HG02943 (cell line): ENCODE measurements at regions not wholly inside any gene's neighbourhood (a gene's known extent, or its start where the extent isn't known, plus 50 kb on each side); places are given as distances from the start of the nearest gene placed in this dataset.

Experiments used
- ATAC-seq: cut with Tn5 transposase; IDR thresholded peaks from one replicate; pipeline ENCODE4 v1.9.1; 2021; ENCODE audit warnings: mild to moderate bottlenecking, low read depth, moderate library complexity; ENCODE audit not compliant: unreplicated experiment

DNA sequence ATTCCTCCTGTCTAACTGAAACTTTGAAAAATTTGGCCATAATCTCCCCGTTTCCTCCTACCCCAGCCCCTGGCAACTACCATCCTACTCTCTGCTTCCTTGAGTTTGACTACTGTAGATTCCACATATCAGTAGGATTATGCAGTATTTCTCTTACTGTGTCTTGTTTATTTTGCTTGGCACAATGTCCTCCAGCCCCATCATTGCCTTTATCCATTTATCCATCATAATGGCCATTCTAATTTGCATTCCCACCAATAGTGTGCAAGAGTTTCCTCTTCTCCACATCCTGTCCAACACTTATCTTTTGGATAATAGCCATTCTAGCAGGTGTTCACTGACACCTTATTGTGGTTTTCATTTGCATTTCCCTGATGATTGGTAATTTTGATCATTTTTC, 202.3 kb downstream of the THBS2 start:
- ATAC-seq: no peak

DNA sequence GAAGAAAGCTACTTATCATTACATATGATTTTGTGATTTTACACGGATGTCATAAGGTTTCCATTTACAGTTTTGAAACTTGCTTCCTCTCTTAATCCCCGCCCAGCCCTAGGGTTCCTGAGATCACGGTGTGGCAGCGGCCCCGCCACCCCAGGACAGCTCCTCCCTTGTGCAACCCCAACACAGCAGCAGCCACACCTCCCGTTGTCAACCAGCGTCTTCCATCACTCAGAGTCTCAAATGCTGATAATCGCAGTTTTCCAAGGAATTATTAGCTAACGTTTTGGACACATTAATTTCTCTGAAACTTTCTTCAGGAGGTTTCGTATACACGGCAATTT, 204.8 kb downstream of the THBS2 start:
- no peak for ATAC-seq

DNA sequence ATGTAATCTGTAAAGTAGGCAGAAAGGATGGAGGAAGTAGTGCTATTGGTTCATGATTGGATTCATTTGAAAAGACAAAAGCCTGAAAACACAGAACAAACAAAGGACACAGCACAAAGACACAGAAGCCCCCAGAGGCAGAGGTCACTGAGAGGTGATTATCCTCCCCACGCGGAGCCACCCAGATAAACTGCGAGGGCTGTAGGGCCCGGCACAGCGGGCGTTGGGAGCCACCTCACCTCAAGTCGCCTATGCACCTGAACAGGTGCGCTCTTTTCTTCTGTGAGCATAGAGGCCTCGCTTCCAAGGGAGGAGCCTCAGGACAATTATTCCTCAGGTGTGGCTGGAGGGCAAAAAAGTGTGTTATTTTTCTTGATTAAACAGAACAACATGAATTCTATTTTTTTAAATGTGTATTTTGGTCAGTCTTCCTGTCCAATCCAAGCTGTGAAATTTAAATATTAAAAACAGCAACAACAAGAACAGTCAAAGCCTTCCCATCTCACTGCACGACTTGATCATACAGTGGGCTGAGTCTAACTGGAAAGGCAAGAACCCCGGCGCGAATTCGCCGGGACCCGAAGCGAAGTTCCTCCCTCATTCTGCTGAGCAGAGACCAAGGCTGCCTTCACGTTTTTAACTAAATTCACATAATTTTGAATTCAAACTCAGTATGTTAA, 205.3 kb downstream of the THBS2 start:
- no peak for ATAC-seq

DNA sequence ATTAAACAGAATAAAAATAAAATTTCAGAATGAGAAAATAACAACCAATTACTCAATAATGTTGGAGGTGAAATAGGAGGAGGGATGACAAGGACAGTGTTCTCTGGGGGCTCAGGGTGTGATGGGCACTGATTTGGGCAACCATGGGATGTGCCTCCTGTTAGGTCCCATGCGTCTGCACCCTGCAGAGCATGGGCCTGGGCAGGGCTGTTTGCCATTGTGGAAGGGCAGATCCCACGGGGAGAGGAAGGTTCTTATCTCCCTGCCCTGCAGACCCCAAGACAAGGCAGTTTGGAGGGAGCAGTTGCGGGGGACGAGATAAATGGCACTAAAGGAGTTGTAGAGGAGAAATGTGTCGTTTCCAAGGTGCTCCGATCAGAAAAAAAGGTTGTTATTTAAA, 206.3 kb downstream of the THBS2 start:
- no peak for ATAC-seq

DNA sequence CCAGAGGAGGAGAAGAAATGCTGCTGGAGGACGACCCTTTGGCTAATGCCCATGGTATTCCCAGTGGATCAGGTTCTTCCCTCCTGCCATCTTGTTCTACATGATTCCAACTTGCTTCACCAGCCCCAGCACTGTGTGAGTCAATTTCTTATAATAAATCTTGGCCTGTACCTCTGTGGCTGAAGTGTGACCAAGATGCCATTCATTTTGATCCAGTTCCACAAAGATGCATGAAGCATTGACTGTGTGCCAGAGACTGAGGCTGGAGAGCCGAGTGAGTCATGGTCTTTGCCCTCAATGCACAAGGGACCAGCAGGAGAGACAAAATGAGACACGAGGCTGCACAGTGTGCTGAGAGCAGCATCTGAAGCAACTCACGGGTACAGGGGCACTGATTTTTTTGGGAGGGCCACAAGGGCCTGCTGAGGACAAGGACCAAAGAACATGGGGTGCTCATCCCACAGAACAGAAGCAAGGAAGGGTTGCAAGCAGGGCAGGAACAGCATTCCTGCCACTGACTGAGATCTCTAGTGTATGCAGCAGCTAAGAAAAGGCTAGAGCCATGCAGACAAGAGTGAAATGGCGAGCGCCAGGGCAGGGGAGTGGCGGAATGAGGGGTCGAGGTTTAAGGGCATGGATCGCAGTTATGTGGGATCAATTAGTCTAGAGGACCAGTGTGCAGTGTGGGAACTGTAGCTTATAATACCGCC, 207.0 kb downstream of the THBS2 start:
- no peak for ATAC-seq

DNA sequence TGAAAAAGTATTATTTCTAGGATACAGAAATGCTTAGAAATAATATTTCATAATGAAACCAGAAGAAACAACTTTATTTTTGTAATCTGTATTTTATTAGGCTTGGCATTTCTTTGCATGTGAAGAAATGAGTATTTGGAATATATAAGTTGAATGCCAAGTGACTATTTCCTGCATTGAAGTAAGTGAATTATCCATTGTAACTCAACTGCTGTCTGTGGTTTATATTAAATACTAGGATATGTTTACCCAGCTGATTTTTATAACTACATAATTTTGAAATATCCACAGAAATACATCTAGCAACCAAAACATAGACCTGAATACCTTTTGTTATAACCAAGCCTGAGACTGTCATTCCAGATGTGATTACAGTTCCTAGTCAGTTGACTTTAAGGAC, 207.6 kb downstream of the THBS2 start:
- no peak for ATAC-seq

DNA sequence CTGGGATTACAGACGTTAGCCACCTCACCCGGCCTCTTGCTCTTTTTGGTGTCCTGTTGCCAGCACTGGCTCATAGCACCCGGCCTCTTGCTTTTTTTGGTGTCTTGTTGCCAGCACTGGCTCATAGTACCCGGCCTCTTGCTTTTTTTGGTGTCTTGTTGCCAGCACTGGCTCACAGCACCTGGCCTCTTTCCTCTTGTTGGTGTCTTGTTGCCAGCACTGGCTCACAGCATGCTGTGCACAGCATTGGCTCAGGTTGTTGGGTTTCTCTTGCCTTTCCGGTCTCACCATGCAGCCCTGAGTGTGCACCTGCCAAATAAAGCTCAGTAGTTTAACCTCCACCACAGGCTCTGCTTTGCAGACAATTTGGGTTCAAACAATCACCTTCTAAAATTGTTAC, 208.2 kb downstream of the THBS2 start:
- no peak for ATAC-seq

DNA sequence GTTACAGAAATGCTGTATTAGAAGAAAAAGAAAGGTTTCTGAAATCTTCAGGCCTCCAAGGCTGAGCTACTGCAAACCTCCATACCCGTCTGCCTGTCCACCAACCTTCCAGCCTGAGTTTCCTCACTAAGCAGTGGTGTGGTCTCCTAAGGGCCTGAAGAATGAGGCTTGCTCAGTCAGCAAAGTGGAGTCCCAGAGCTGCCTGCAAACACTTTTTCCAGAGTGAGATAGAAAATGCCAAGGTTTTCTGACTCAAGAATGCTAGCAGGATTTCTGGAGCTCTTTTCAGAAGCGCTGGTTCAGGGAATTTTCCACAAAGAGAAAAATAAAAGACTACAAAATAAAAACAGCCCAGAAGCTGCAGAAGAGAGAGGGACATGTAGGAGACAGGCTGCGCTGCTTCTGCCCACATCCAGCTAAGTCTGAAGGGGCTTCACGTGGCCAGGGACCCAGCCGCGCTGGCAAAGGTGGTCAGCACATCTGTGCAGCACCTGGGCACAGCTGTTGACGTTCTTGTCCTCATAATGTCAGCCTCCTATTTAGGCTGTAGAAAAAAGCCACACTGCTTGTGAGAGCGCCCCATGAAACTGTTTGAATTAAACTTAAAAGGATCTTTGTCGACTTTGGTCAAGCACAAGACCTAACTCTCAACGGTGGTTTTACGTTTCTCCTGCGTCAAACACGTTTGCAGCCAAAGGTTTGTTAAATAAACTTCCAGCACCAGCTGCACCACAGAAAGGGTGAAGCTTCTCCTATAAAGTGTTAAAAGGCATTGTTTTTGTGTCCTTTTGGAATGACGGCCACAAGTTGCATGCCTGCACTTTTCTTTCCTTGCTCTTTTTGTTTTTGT, 209.0 kb downstream of the THBS2 start:
- no peak for ATAC-seq

DNA sequence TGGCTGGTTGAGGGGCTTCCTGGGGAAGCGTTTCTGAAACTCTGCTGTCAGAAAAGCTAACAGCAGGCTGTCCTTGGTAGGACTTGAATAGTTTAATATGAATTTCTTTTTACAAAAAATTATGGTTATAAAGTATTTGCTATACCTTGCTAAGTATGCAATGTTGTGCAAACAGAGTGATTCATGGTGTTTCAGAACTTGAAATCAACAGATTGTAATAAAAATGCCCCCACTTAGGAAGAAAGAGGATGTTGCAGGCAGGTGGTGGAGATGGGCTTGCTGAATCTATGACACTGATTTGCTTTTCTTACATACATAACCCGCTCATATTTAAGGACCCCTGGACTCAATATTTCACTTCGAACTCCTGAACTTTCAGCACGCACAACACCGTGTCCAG, 211.6 kb downstream of the THBS2 start:
- no peak for ATAC-seq

DNA sequence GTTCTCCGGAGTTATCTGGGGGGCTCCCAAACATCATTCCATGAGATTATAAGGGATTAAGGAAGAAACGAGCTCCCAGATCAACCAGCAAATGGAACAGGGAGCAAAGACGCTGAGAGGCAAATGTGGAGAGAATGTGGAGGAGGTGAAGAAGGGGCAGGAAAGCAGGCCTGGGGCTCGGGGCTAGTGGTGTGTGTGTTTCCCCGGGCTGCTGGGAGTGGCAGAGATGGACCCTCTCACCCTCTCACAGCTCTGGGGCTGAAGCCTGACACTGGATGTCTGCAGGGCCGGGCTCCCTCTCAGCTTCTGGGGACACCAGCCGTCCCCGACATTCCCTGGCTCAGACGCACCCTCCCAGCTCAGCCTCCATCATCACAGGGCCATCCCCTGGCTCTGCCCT, 212.6 kb downstream of the THBS2 start:
- ATAC-seq: no peak

DNA sequence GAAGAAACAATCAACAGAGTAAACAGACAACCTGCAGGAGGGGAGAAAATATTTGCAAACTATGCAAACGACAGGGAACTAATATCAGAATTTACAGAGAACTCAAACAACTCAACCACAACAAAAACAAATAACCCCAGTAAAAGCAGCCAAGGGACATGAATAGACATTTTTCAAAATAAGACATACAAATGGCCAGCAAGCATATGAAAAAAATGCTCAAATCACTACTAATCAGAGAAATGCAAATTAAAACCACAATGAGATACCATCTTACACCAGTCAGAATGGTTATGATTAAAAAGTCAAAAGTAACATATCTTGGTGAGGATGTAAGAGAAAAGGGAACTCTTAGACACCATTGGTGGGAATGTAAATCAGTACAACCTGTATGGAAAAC, 215.0 kb downstream of the THBS2 start:
- no peak for ATAC-seq

DNA sequence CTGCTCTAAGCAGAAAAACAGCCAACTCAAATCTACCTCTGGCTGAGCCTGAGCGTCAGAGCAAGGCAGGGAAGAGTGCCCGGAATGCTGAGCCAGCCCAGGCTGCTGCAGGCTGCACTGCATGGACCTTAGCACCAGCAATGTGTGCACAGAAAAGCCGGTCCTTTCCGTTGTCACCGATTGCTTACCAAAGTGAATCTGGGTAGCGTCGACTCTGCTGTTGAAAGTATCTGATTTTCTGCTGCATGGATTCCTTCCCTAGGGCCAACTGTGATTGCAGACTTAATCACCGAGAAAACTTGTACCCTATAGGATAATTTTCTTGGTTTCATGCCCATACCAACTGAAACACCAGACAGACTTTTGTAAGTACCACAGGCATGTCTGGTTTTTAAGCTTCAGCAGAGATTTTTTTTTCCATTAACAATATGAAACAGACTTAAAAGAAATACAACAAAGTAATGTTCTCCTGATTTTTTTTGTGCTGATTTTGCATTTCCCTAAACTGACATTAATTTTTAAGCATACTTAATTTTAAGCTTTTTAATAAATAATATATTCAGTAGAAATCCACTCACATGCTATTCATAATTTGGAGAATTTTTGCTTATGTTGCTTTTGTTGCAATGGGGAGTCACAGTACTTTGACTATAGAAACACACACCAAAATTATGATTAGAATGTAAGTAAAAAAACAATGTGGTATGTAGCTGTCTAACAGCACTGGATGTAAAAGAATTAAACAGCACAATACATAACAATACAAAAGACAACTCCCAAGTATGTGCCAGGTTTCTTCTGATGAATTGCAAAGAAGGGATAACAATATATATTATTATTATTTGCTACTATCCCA, 218.0 kb downstream of the THBS2 start:
- no peak for ATAC-seq

DNA sequence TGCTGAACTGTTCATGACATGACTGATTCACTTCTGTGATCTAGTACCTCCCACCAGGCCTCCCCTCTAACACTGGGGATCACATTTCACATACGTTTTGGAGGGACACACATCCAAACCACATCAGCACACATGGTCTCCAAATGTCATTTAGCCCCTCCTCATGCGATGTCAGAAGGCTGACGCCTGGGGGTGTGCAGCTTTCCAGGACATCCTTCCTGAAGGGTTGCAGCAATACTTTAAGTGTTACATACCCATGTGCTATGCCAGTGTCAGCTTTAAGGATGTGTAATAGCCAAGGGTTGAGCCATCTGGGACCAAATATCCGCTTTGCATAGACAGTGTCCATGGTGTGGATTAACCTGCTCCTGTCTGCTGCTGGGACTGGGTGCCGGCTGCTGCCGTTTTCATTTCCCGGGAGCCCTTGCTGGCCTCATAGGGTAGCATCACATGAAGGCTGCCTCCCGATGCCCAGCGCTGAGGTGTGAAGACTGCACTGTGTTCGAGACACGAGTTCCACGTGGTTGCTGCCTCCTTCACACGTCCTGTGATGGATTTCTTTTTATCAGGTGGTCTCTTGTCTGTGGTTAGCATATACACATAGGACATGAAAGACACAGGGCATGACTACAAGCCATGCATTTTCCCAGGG, 219.0 kb downstream of the THBS2 start:
- ATAC-seq: no peak

DNA sequence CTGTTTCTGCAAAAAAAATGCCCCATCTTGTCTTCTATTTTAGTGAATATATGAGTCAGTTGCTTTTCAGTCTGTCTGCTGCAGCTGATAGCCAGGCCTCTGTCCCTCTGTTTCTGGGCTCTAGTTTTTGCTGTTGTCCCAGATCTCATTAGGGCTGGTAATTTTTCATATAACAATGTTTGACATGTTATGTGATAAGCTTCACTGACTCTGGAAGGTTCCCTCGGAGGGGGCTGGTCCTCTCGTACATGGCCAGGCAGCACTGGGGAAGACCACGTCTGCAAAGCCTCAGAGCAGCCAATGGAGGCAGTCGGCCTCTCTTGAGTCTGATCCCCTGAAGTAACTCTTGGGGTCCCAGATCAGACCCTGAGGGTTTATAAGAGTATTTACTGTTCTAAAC, 223.8 kb downstream of the THBS2 start:
- no peak for ATAC-seq

DNA sequence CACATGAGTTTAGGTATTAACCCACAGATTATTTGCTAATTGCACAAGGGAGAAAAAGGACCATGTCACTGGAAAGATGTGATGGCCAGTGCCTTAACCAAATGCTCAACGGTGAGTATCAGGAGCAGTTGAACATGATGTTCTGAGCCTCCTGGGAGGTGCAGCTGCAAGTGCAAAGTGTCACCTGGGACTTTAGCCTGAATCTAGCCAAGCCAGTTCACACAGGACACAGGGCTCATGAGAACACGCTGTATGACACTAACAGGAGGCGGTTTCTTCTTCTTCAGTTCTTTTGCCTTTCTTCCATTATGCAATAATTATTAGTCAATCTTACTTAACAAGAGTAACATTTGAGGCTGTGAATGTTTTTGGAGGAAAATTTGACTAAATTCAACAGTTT, 225.3 kb downstream of the THBS2 start:
- no peak for ATAC-seq

DNA sequence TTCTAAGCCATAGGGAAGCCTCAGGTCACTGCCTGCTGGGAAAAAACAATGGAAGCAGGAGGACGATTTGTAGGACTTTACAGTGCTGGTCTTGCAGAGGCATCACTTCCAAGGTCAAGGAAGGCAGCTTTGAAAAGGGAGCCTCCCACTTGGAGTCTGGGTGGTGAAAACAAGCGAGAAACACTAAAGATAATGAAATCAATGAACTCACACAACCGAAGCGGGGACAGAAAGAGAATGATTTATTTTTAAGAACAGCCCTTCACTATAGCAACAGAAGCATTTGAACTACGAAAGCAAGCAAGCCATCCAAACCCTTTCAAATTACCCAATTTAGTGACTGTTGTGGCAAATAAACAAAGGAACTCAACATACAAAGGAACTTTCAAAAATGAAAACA, 227.5 kb downstream of the THBS2 start:
- no peak for ATAC-seq

DNA sequence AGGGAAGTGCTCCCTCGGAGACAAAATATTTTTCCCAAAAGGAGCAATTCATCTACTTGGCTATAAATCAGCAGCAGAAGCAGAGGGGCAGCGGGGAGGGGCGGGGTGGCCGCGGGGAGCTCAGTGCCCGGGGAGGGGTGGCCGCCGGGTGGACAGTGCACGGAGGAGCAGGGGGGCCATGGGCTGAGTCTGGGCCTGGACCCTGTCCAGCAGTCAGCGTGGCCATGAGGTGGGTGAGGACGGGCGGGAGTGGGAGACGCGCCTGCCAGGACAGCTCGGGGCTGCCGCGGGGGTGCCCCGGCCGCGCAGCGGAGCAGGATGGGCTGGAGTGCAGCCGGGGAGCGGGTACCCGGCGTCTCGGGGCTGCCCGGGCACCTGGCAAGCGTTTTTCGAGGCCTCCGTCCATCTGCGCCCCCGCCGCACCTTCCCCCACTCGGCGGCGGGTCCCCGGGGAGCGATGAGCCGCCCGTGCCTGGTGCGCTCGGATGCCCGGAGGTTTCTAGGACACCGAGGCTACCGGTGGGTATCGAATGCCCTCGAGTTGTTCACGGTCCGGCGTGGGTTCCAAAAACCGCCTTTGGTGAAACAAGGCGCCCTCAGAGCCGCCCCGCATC, 229.5 kb downstream of the THBS2 start:
- no peak for ATAC-seq

DNA sequence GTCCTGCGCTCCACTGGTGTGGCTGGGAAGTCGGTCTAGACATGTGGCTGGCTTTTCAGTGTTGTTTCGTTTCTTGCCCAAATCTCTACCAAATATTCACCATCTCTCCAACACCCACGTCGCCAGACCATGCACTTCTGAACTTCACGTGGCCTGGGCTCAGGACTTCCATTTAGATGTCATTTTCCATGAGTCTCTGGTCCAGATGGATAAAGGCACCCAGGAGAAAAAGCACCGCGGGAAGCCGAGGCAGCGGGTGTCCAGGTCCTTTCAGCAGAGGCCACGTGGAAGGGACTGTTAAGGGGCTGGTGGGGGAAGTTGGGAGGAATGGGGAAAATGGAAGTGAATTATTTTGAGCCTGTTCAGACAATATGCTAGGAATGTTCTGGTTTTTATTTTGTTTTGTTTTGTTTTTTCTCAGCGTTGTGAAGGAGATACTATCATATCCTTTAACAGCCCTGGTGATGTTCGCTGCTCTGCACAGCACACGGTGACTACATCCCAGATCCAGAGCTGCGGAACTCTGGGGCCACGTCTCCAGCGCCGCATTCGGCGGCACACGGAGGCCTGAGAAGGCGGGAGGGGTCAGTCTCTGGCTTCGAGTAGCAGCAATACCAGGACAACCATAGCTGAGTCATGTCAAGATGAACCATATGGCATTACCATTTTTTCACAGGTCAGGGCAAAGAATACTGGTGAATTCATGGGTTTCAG, 230.3 kb downstream of the THBS2 start:
- no peak for ATAC-seq

DNA sequence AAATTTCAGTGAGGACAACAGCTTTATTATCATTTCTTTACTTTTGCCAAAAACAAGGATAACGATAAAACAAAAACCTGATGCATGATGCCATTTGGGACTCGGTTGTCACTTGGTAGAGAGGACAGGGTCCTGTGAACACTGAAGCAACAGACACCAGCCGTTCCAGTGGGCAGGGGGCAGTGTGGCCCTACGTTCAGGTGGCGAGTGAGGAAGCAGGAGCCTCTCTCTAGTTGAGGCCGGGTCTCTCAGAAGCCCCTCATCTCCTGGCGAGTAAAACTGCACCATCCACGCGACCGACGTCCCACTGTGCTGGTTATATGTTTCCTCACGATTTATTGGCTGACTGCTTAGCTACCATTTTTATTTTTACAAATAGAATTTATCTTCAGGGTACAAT, 231.6 kb downstream of the THBS2 start:
- ATAC-seq: no peak
